CD4-positive, alpha-beta T cell treated with Interleukin-4 for 4 hours (primary cell): ENCODE measurements at regions not wholly inside any gene's neighbourhood (a gene's known extent, or its start where the extent isn't known, plus 50 kb on each side); places are given as distances from the start of the nearest gene placed in this dataset.

ENCODE experiments used
- DNase-seq: peaks from one replicate; pipeline ENCODE4 v3.0.0-alpha.2; 2020

- DNase-seq = no peak
Measured at GRCh38 chr1:194184425-194184824, 998.0 kb upstream of the B3GALT2 start.

GRCh38 chr1:194181845-194182244, 995.4 kb upstream of the B3GALT2 start:
- no peak for DNase-seq

GRCh38 chr1:194176212-194176611, 989.8 kb upstream of the B3GALT2 start:
- DNase-seq = no peak

GRCh38 chr1:194175251-194175650, 988.8 kb upstream of the B3GALT2 start:
- DNase-seq = no peak

GRCh38 chr1:194174528-194174927, 988.1 kb upstream of the B3GALT2 start:
- DNase-seq = no peak

GRCh38 chr1:194171596-194171995, 985.2 kb upstream of the B3GALT2 start:
- DNase-seq = no peak

GRCh38 chr1:194167956-194168640, 981.7 kb upstream of the B3GALT2 start:
- DNase-seq = no peak

GRCh38 chr1:194164755-194165154, 978.3 kb upstream of the B3GALT2 start:
- no peak for DNase-seq

- DNase-seq = no peak
Measured at GRCh38 chr1:194161591-194161990, 975.2 kb upstream of the B3GALT2 start.

- DNase-seq = no peak
Measured at GRCh38 chr1:194159941-194160340, 973.5 kb upstream of the B3GALT2 start.

GRCh38 chr1:194155962-194156361, 969.5 kb upstream of the B3GALT2 start:
- DNase-seq = no peak

- no peak for DNase-seq
Measured at GRCh38 chr1:194151056-194151455, 964.6 kb upstream of the B3GALT2 start.

- DNase-seq = no peak
Measured at GRCh38 chr1:194150242-194150641, 963.8 kb upstream of the B3GALT2 start.

- no peak for DNase-seq
Measured at GRCh38 chr1:194133152-194133551, 946.7 kb upstream of the B3GALT2 start.

- DNase-seq = no peak
Measured at GRCh38 chr1:194118086-194118485, 931.7 kb upstream of the B3GALT2 start.

GRCh38 chr1:194117582-194117981, 931.2 kb upstream of the B3GALT2 start:
- no peak for DNase-seq

- no peak for DNase-seq
Measured at GRCh38 chr1:194114288-194114687, 927.9 kb upstream of the B3GALT2 start.

- no peak for DNase-seq
Measured at GRCh38 chr1:194105381-194105780, 919.0 kb upstream of the B3GALT2 start.

GRCh38 chr1:194104247-194104844, 917.9 kb upstream of the B3GALT2 start:
- no peak for DNase-seq

GRCh38 chr1:194103516-194104246, 917.3 kb upstream of the B3GALT2 start:
- DNase-seq = no peak

GRCh38 chr1:194103101-194103500, 916.7 kb upstream of the B3GALT2 start:
- DNase-seq = no peak

GRCh38 chr1:194102607-194103006, 916.2 kb upstream of the B3GALT2 start:
- no peak for DNase-seq

GRCh38 chr1:194084755-194085154, 898.3 kb upstream of the B3GALT2 start:
- DNase-seq = no peak

- no peak for DNase-seq
Measured at GRCh38 chr1:194081444-194081843, 895.0 kb upstream of the B3GALT2 start.
